A549 (cell line): ENCODE measurements at regions not wholly inside any gene's neighbourhood (a gene's known extent, or its start where the extent isn't known, plus 50 kb on each side); places are given as distances from the start of the nearest gene placed in this dataset.

ENCODE experiments used
- ATAC-seq, 2 experiments: fragments of 200-7000 bp in 1 of 2; fragments of >200 bp in 1 of 2; cut with Nextera tagmentation in 1 of 2; cut with Tn5 transposase in 1 of 2; 3 replicates each; pipeline versions ENCODE4 v1.8.0 to v1.9.1; 2018 to 2020; ENCODE audit warnings: mild to moderate bottlenecking in 1 of 2, moderate library complexity in 1 of 2
- CTCF ChIA-PET: fragments of 300-600 bp; sonication (Branson Sonifier 250); formaldehyde crosslinking; extraction: SDS; loops from one replicate; lab custom pipeline; 2021; ENCODE audit warnings: antibody characterized with exemption, inconsistent platforms; lab: Yijun Ruan, JAX
- POLR2A ChIA-PET: fragments of 350-600 bp; formaldehyde crosslinking; extraction: SDS; loops from one replicate; lab custom pipeline; 2021; ENCODE audit warnings: antibody characterized with exemption, inconsistent platforms; lab: Yijun Ruan, JAX
- DNase-seq, 2 experiments: peaks; one replicate each; pipeline versions ENCODE4 v3.0.0 to v3.0.0-alpha.2; 2011 to 2016; ENCODE audit warnings: low read depth in 1 of 2, low spot score in 1 of 2
- FAIRE-seq: peaks from 2 replicates; lab custom pipeline; 2011; peaks lifted over from hg19 to GRCh38; lab: Jason Lieb, UNC
- H3K27ac ChIP-seq, 2 experiments: fragments of >200 bp; sonication (Bioruptor Twin); formaldehyde crosslinking; 3 replicates each; pipeline ENCODE4 v1.5.1; 2016 to 2017
- H3K4me1 ChIP-seq: fragments of >200 bp; sonication (Bioruptor Twin); formaldehyde crosslinking; 3 replicates; pipeline ENCODE4 v1.6.1; 2016
- H3K4me2 ChIP-seq: fragments of >200 bp; sonication (Bioruptor Twin); formaldehyde crosslinking; 3 replicates; pipeline ENCODE4 v1.6.1; 2016
- H3K4me3 ChIP-seq: fragments of >200 bp; sonication (Bioruptor Twin); formaldehyde crosslinking; 3 replicates; pipeline ENCODE4 v1.5.1; 2016
- H3K9me3 ChIP-seq: fragments of >200 bp; sonication (Bioruptor Twin); formaldehyde crosslinking; 3 replicates; pipeline ENCODE4 v1.6.1; 2016
- BCL3 ChIP-seq: fragments of >200 bp; sonication (Bioruptor Twin); formaldehyde crosslinking; IDR thresholded peaks from 3 replicates; pipeline ENCODE4 v1.6.1; 2016
- CBX2 ChIP-seq: fragments of 200-600 bp; sonication (generic); IDR thresholded peaks from 2 replicates; pipeline ENCODE4 v1.6.1; 2016; ENCODE audit warnings: low read depth, mild to moderate bottlenecking, borderline replicate concordance
- CBX8 ChIP-seq: fragments of 200-600 bp; sonication (generic); IDR thresholded peaks from 2 replicates; pipeline ENCODE4 v1.6.1; 2016
- CHD4 ChIP-seq: fragments of 200-600 bp; sonication (generic); IDR thresholded peaks from 2 replicates; pipeline ENCODE4 v1.6.1; 2016; ENCODE audit warnings: antibody characterized with exemption, mild to moderate bottlenecking, borderline replicate concordance
- EHF ChIP-seq: fragments of 250-450 bp; sonication (Bioruptor Pico); IDR thresholded peaks from 2 replicates; pipeline ENCODE4 v1.5.0; 2020; ENCODE audit warnings: mild to moderate bottlenecking
- EHMT2 ChIP-seq: fragments of 200-600 bp; sonication (generic); IDR thresholded peaks from 2 replicates; pipeline ENCODE4 v1.6.1; 2016; ENCODE audit warnings: antibody characterized with exemption, low read depth, mild to moderate bottlenecking, moderate library complexity
- ESRRA ChIP-seq: fragments of 150-350 bp; IDR thresholded peaks from 2 replicates; pipeline ENCODE4 v1.6.1; 2014; ENCODE audit warnings: mild to moderate bottlenecking, low read length, borderline replicate concordance
- FOSB ChIP-seq: fragments of 250-450 bp; sonication (Bioruptor Pico); IDR thresholded peaks from 2 replicates; pipeline ENCODE4 v1.5.0; 2020; ENCODE audit warnings: mild to moderate bottlenecking, moderate library complexity
- FOXS1 ChIP-seq: fragments of 250-450 bp; sonication (Bioruptor Pico); IDR thresholded peaks from 2 replicates; pipeline ENCODE4 v1.5.0; 2020; ENCODE audit warnings: mild to moderate bottlenecking, moderate library complexity
- GATA3 ChIP-seq: IDR thresholded peaks from 2 replicates; pipeline ENCODE4 v1.6.1; 2012; ENCODE audit warnings: borderline replicate concordance
- HDAC2 ChIP-seq: fragments of 200-600 bp; sonication (generic); IDR thresholded peaks from 2 replicates; pipeline ENCODE4 v1.6.1; 2016
- JUN ChIP-seq, 2 experiments: fragments of >200 bp; sonication (Bioruptor Twin); formaldehyde crosslinking; IDR thresholded peaks; 2 replicates in 1 of 2; 3 replicates in 1 of 2; pipeline ENCODE4 v1.6.1; 2016 to 2017
- KDM5A ChIP-seq: fragments of 200-600 bp; sonication (generic); IDR thresholded peaks from 2 replicates; pipeline ENCODE4 v1.6.1; 2016; ENCODE audit warnings: antibody characterized with exemption, mild to moderate bottlenecking
- NFE2L2 ChIP-seq: fragments of 150-350 bp; conservative IDR thresholded peaks from 2 replicates; pipeline ENCODE4 v1.6.1; 2014; ENCODE audit warnings: low read length
- NR3C1 ChIP-seq: fragments of >200 bp; sonication (Bioruptor Twin); formaldehyde crosslinking; IDR thresholded peaks from 3 replicates; pipeline ENCODE4 v1.6.1; 2017
- PHF8 ChIP-seq: fragments of 200-600 bp; sonication (generic); IDR thresholded peaks from 2 replicates; pipeline ENCODE4 v1.6.1; 2016; ENCODE audit warnings: low read depth, mild to moderate bottlenecking, antibody characterized with exemption, moderate library complexity, borderline replicate concordance
- POLR2AphosphoS2 ChIP-seq: conservative IDR thresholded peaks from 2 replicates; pipeline ENCODE4 v1.6.1; 2012; ENCODE audit warnings: low read length, improper control_type of control experiment, inconsistent platforms
- RARB ChIP-seq: fragments of 250-450 bp; sonication (Bioruptor Pico); IDR thresholded peaks from 2 replicates; pipeline ENCODE4 v1.8.0; 2021; ENCODE audit warnings: mild to moderate bottlenecking, moderate library complexity
- RCOR1 ChIP-seq: fragments of 150-350 bp; IDR thresholded peaks from 2 replicates; pipeline ENCODE4 v1.6.1; 2014; ENCODE audit warnings: antibody characterized with exemption, low read length, low read depth
- RNF2 ChIP-seq: fragments of 200-600 bp; sonication (generic); IDR thresholded peaks from 2 replicates; pipeline ENCODE4 v1.6.1; 2016; ENCODE audit warnings: low read depth, mild to moderate bottlenecking, antibody characterized with exemption, moderate library complexity, borderline replicate concordance
- SMC3 ChIP-seq: fragments of >200 bp; sonication (Bioruptor Twin); formaldehyde crosslinking; IDR thresholded peaks from 3 replicates; pipeline ENCODE4 v1.6.1; 2018; ENCODE audit warnings: inconsistent platforms
- TFCP2L1 ChIP-seq: fragments of 250-450 bp; sonication (Bioruptor Pico); IDR thresholded peaks from 2 replicates; pipeline ENCODE4 v1.5.0; 2021; ENCODE audit warnings: mild to moderate bottlenecking
- ZC3H11A ChIP-seq: fragments of 450-650 bp; IDR thresholded peaks from 2 replicates; pipeline ENCODE4 v1.6.1; 2014; ENCODE audit warnings: antibody characterized with exemption, mild to moderate bottlenecking
- ZSCAN20 ChIP-seq: fragments of 250-450 bp; sonication (Bioruptor Pico); IDR thresholded peaks from 2 replicates; pipeline ENCODE4 v1.8.0; 2022; ENCODE audit warnings: mild to moderate bottlenecking, moderate library complexity
- WGBS: methylation state at CpG from one replicate; pipeline ENCODE4 v1.1.6; 2017; ENCODE audit errors: missing lambda C conversion rate; 5-methylcytosine and 5-hydroxymethylcytosine counted together
- TF ChIP-seq, protein P1 (sequence below): fragments of 450-650 bp; IDR thresholded peaks from 2 replicates; pipeline ENCODE4 v1.6.1; 2014; ENCODE audit warnings: antibody characterized with exemption
- TF ChIP-seq, protein P2 (sequence below): fragments of >200 bp; sonication (Bioruptor Twin); formaldehyde crosslinking; IDR thresholded peaks from 2 replicates; pipeline ENCODE4 v1.6.1; 2016

DNA sequence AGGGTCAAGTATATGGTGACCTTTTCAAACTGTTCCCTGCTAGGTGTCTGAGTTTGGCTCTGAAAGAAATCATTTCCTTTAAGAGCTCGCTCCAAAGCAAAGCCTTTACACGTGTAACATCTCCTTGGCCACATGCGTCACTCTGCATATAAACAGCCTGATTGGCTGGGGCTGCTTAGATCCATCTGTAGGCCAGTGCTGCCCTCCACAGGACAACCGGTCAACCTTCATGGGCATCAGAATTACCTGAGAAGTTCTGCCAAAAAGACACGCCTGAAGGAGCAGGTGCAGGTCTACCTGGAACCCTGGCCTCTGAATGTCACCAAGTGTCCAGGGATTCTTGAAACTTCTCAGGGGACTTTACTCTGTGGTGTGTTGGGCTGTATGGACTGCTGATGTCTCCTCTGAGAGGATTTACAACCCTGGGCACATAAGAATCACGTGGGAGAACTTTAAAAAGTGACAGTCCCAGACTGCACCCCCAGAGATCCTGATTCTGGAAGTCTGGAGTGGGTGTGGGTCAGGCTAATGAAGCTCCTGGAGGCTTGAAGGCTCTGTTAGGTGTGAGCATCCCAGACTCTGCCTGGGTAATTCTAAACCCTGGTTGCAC is 497.6 kb downstream of the GADD45G start (continued):
- TF ChIP-seq NFE2L2 (no peak), PHF8 (no peak), TFCP2L1 (CRISPR knock-in tag) (no peak), ZC3H11A (no peak)
- TF ChIP-seq, all 56 proteins: peak for 5

- no peaks in the 10 kb centered on the region for H3K4me1 ChIP-seq
- CTCF ChIA-PET = interaction anchor here (1.4 to 9.1 kb wide), 4 partner anchors 8 to 744 kb away, joined by 3 to 371 read pairs (median 98); partner anchors contain the start of gene GADD45G
- H3K27ac ChIP-seq = no peak overlapping the region
- TF ChIP-seq GATA3 (no peak), CBX8 (no peak), RARB (CRISPR knock-in tag) (no peak), POLR2AphosphoS2 (no peak), KDM5A (no peak), SMC3 (no peak), CBX2 (no peak), RCOR1 (no peak), TFCP2L1 (CRISPR knock-in tag) (no peak)
- TF ChIP-seq, protein P1, sequence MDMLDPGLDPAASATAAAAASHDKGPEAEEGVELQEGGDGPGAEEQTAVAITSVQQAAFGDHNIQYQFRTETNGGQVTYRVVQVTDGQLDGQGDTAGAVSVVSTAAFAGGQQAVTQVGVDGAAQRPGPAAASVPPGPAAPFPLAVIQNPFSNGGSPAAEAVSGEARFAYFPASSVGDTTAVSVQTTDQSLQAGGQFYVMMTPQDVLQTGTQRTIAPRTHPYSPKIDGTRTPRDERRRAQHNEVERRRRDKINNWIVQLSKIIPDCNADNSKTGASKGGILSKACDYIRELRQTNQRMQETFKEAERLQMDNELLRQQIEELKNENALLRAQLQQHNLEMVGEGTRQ = no peak
- no peak for ATAC-seq
- no peak for FAIRE-seq
- no peak overlapping the region for H3K4me2 ChIP-seq
- POLR2A ChIA-PET = no interaction called here
- DNase-seq = no peak
- H3K9me3 ChIP-seq = no peaks in the 10 kb centered on the region
- H3K4me3 ChIP-seq = no peak overlapping the region
Measured at GRCh38 chr9:90103771-90104170, 499.0 kb downstream of the GADD45G start.

DNA sequence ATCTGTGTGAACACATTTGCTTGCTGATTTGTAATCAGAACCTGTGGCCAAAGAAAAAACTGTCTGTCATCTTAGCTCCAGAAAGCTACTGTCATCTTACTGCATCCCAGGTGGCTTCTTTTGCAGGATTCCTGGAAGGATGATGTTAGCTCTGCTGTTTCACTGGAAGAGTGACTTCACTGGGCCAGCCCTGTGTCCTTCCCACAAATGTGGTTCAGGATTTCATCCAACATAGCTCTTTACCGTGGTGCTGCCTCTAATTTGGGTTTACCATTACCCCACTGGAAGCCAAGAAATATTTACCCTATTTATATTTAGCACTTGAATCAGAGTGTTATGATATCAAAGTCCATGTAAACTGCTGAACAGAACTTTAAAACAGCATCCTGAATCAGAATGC is 501.0 kb downstream of the GADD45G start:
- Histone ChIP-seq H3K27ac (no peak overlapping the region), H3K9me3 (no peaks in the 10 kb centered on the region), H3K4me3 (no peak overlapping the region), H3K4me1 (no peaks in the 10 kb centered on the region), H3K4me2 (no peak overlapping the region)
- ATAC-seq = no peak
- no peak for DNase-seq
- no peak for TF ChIP-seq ZSCAN20 (CRISPR knock-in tag)
- TF ChIP-seq RCOR1 = no peak
- TF ChIP-seq FOSB (CRISPR knock-in tag) = no peak
- no peak for TF ChIP-seq EHF (CRISPR knock-in tag)
- TF ChIP-seq FOXS1 (CRISPR knock-in tag) = no peak
- no peak for TF ChIP-seq HDAC2
- TF ChIP-seq EHMT2 = no peak
- TF ChIP-seq NR3C1 = no peak
- TF ChIP-seq BCL3 = no peak
- no peak for TF ChIP-seq ESRRA
- no peak for TF ChIP-seq JUN (IDR thresholded peaks at IDR 0.05)
- TF ChIP-seq RNF2 = no peak
- TF ChIP-seq CHD4 = no peak
- TF ChIP-seq, protein P2, sequence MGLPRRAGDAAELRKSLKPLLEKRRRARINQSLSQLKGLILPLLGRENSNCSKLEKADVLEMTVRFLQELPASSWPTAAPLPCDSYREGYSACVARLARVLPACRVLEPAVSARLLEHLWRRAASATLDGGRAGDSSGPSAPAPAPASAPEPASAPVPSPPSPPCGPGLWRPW = no peak
- TF ChIP-seq PHF8 = no peak
- TF ChIP-seq GATA3 = no peak
- ChIA-PET POLR2A (no interaction called here), CTCF (interaction anchor here (0.5 to 9.1 kb wide), 7 partner anchors 37 to 1576 kb away, joined by 3 to 371 read pairs (median 3); partner anchors contain the start of gene GADD45G)
- WGBS = 6% methylated on average over 1 of the region's 1 CpG
- FAIRE-seq = no peak
